WTC11 (cell line): ENCODE measurements at regions not wholly inside any gene's neighbourhood (a gene's known extent, or its start where the extent isn't known, plus 50 kb on each side); places are given as distances from the start of the nearest gene placed in this dataset.

Experiments used
- CTCF ChIP-seq: fragments of 200-600 bp; IDR thresholded peaks from 2 replicates; pipeline ENCODE4 v1.8.0; 2022; ENCODE audit warnings: antibody characterized with exemption
- JUN ChIP-seq: sonication (generic); formaldehyde crosslinking; IDR thresholded peaks from 2 replicates; pipeline ENCODE4 v1.8.0; 2023; ENCODE audit warnings: mild to moderate bottlenecking, missing genetic modification reagents
- SP1 ChIP-seq: sonication (generic); formaldehyde crosslinking; conservative IDR thresholded peaks from 2 replicates; pipeline ENCODE4 v1.8.1; 2022; ENCODE audit warnings: missing genetic modification reagents

GRCh38 chr22:27242917-27243589, 558.5 kb downstream of the MN1 start:
- TF ChIP-seq CTCF (no peak), SP1 (CRISPR knock-in tag) (no peak), JUN (CRISPR knock-in tag) (no peak)
